GM21423 (cell line): ENCODE measurements at regions not wholly inside any gene's neighbourhood (a gene's known extent, or its start where the extent isn't known, plus 50 kb on each side); places are given as distances from the start of the nearest gene placed in this dataset.
"Not testable (repeated sequence)": the region's sequence is repeated elsewhere in the genome, so short reads cannot be mapped to it uniquely, and the experiment has no call there.

ENCODE experiments used
- ATAC-seq: cut with Tn5 transposase; IDR thresholded peaks from one replicate; pipeline ENCODE4 v1.9.1; 2021; ENCODE audit warnings: mild to moderate bottlenecking, moderate library complexity; ENCODE audit not compliant: unreplicated experiment

- not testable (repeated sequence) for ATAC-seq
These were observed 67.9 kb upstream of the SMURF2 start for GRCh38 chr17:64730023-64730422.

GRCh38 chr17:64729201-64729600 is 67.1 kb upstream of the SMURF2 start:
- no peak for ATAC-seq

GRCh38 chr17:64728041-64728695 is 66.1 kb upstream of the SMURF2 start:
- no peak for ATAC-seq

GRCh38 chr17:64726025-64726424 is 63.9 kb upstream of the SMURF2 start:
- ATAC-seq: not testable (repeated sequence)

GRCh38 chr17:64724246-64724645 is 62.1 kb upstream of the SMURF2 start:
- ATAC-seq: not testable (repeated sequence)

- no peak for ATAC-seq
These were observed 61.7 kb upstream of the SMURF2 start for GRCh38 chr17:64723781-64724180.

GRCh38 chr17:64721556-64721955 is 59.4 kb upstream of the SMURF2 start:
- not testable (repeated sequence) for ATAC-seq

- ATAC-seq: not testable (repeated sequence)
These were observed 58.1 kb upstream of the SMURF2 start for GRCh38 chr17:64720253-64720652.

GRCh38 chr17:64719517-64719916 is 57.4 kb upstream of the SMURF2 start:
- ATAC-seq: not testable (repeated sequence)

GRCh38 chr17:64718816-64719215 is 56.7 kb upstream of the SMURF2 start:
- ATAC-seq: not testable (repeated sequence)

GRCh38 chr17:64718058-64718457 is 56.0 kb upstream of the SMURF2 start:
- ATAC-seq: no peak

GRCh38 chr17:64716496-64716895 is 54.4 kb upstream of the SMURF2 start:
- not testable (repeated sequence) for ATAC-seq

GRCh38 chr17:64713786-64714185 is 51.7 kb upstream of the SMURF2 start:
- ATAC-seq: not testable (repeated sequence)

GRCh38 chr17:64712557-64713351 is 50.6 kb upstream of the SMURF2 start:
- peak; percentile 85 for ATAC-seq
